GM12865 (cell line): ENCODE measurements at regions not wholly inside any gene's neighbourhood (a gene's known extent, or its start where the extent isn't known, plus 50 kb on each side); places are given as distances from the start of the nearest gene placed in this dataset.

Experiments used
- DNase-seq: peaks from one replicate; pipeline ENCODE4 v3.0.0; 2010; ENCODE audit warnings: low read depth
- H3K4me3 ChIP-seq: 2 replicates; pipeline ENCODE4 v1.5.1; 2011; ENCODE audit warnings: mild to moderate bottlenecking, low read depth, low read length, control low read depth
- TF ChIP-seq, protein P1 (sequence below): IDR thresholded peaks from 2 replicates; pipeline ENCODE4 v1.5.1; 2011; ENCODE audit warnings: low read length, control low read depth, low read depth, inconsistent platforms; ENCODE audit not compliant: insufficient read depth; ENCODE audit errors: missing control alignments

DNA sequence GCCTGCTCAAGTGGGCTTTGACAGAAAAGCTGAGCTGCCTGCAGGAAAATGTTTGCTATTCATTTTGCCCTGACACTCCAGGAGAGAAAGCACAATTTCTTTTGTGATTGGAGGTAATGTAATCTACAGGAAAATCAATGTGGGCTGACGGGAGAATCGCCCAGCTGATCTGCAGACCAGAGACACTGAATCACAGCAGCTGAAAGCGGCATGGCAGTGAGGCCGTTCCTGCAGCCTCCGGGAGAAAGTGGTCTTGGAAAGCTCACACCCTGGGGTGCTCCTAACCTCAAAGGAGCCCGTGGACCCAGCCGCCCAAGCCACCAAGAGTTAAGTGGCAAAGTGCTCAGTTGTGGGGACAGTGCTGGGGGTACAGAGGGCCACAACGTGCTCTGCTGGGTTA lies 593.6 kb downstream of the BNC2 start:
- DNase-seq: no peak
- no peak overlapping the region for H3K4me3 ChIP-seq
- TF ChIP-seq, protein P1, sequence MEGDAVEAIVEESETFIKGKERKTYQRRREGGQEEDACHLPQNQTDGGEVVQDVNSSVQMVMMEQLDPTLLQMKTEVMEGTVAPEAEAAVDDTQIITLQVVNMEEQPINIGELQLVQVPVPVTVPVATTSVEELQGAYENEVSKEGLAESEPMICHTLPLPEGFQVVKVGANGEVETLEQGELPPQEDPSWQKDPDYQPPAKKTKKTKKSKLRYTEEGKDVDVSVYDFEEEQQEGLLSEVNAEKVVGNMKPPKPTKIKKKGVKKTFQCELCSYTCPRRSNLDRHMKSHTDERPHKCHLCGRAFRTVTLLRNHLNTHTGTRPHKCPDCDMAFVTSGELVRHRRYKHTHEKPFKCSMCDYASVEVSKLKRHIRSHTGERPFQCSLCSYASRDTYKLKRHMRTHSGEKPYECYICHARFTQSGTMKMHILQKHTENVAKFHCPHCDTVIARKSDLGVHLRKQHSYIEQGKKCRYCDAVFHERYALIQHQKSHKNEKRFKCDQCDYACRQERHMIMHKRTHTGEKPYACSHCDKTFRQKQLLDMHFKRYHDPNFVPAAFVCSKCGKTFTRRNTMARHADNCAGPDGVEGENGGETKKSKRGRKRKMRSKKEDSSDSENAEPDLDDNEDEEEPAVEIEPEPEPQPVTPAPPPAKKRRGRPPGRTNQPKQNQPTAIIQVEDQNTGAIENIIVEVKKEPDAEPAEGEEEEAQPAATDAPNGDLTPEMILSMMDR: no peak

DNA sequence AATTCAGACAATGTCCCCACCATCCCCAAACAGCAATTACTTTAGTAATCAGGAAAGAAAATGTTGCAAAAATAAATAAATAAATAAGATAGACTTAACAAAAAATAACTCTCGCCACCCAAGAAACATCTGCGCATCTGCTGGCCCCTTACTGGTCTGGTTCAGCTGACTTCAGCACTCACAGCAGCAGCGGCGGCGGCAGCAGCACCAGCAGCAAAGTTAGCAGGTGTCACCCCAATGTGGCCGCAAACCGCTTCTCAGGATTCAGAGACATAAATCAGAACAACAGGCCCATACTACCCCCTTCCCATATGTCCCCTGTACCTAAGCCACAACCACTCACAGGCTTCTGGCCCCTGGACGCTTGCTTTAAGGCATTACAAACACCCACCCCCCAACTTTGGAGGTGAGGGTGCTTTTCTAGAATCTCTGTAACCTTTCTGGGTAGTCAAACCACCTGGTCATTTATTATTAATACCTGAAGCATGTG lies 593.0 kb downstream of the BNC2 start:
- no peak overlapping the region for H3K4me3 ChIP-seq
- TF ChIP-seq, protein P1: no peak
- no peak for DNase-seq

DNA sequence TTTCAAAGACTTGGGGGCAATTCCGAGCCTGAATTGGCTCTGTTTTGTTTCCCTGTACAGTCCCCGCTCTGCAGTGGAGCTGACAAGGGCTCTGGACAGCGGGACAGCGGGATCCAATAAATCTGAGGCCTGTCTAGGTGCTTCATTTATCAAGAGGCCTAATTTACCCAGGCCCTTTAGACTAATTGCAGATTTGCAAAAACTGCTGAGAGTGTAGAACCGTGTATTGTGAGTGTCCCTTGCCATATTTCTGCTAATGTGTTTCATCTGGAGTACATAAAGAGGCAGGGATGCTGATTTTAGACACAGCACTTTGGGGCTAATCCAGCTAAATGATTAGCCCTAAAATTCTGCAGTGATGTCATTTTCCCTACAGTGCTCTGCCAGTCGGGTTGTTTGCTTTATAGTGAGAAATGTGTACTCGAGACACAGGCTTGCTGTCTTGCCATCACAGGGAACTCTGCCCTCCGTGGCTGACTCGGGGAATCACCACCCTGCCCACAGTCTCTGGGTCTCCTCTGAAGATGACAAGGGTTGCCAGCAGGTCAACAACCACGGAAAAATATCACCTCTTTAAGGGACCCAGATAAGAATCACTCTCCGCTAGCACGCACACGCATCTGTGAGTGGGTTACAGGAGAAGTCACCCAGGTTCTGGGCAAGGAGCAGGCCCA lies 592.0 kb downstream of the BNC2 start:
- no peak overlapping the region for H3K4me3 ChIP-seq
- TF ChIP-seq, protein P1: no peak
- no peak for DNase-seq

- H3K4me3 ChIP-seq: no peak overlapping the region
- no peak for DNase-seq
- TF ChIP-seq, protein P1: no peak
Observed at GRCh38 chr9:16281707-16282106, 588.8 kb downstream of the BNC2 start.

DNA sequence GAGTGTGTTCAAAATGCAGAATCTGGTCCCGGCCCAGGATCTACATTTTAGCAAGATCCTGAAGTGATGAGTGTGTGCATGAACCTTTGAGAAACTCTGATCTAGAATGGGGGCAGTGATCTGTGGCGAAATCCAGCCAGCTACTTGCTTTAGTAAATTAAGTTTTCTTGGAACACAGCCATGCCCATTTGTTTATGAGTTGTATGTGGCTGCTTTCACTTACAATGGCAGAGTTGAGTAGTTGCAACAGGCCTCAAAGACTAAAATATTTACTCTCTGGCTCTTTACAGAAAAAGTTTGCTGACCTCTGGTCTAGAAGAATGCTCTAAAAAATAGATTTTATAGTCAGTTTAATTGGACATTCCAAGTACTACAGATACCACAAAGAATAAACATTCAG lies 588.3 kb downstream of the BNC2 start:
- H3K4me3 ChIP-seq: no peak overlapping the region
- TF ChIP-seq, protein P1: no peak
- no peak for DNase-seq

- TF ChIP-seq, protein P1: no peak
- DNase-seq: no peak
- H3K4me3 ChIP-seq: no peak overlapping the region
Observed at GRCh38 chr9:16282718-16283117, 587.8 kb downstream of the BNC2 start.

GRCh38 chr9:16286160-16286559 lies 584.3 kb downstream of the BNC2 start:
- no peak overlapping the region for H3K4me3 ChIP-seq
- DNase-seq: no peak
- TF ChIP-seq, protein P1: no peak
